Lower leg skin (tissue), 4 donors: ENCODE measurements at regions not wholly inside any gene's neighbourhood (a gene's known extent, or its start where the extent isn't known, plus 50 kb on each side); places are given as distances from the start of the nearest gene placed in this dataset.
"Not testable (repeated sequence)": the region's sequence is repeated elsewhere in the genome, so short reads cannot be mapped to it uniquely, and the experiment has no call there.

ENCODE experiments used
- DNase-seq, 2 donors: peaks; one replicate each; pipeline ENCODE4 v3.0.0-alpha.2; 2019; ENCODE audit warnings: low spot score in 2 of 2
- H3K4me3 ChIP-seq: fragments of 200-600 bp; sonication (generic); 2 replicates; pipeline ENCODE4 v1.5.1; 2017; ENCODE audit warnings: mild to moderate bottlenecking, low read depth; ENCODE audit not compliant: poor library complexity, severe bottlenecking
- POLR2A ChIP-seq, 2 donors: fragments of 450-650 bp; IDR thresholded peaks; one replicate each; pipeline ENCODE4 v1.6.1; 2016 to 2017; ENCODE audit warnings: antibody characterized with exemption in 2 of 2, mild to moderate bottlenecking in 1 of 2, moderate library complexity in 1 of 2
- WGBS, 2 donors: methylation state at CpG; one replicate each; pipeline ENCODE4 v1.1.5; 2018; 5-methylcytosine and 5-hydroxymethylcytosine counted together
- intact Hi-C: fragments of 100-400 bp; cut with DNase I; formaldehyde crosslinking; loops from one replicate; pipeline ENCODE4 v1.15.0; 2023; ENCODE audit warnings: low total_unique reads
- TF ChIP-seq, protein P1 (sequence below), 3 donors: fragments of 450-650 bp; IDR thresholded peaks; one replicate each; pipeline ENCODE4 v1.5.1; 2016; ENCODE audit warnings: antibody characterized with exemption in 3 of 3, mild to moderate bottlenecking in 3 of 3, moderate library complexity in 2 of 3

DNA sequence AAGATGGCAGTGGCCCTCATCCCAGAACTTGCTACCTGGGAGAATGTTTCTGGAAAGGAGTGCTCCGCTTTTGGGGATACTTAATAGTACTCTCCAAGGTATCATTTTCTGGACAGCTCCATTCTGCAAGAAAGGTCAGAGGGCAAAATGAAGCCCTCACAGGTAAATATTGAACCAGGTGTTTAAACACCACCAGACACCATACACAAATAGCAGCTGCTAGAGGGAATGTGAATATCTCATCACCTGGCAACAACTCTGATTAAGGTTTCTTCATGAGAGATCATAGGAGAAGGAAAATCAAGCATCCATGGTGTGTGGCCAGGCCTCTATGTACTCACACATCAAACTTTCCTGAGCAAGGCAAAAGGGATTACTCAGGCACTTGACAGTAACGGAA, 226.1 kb upstream of the FAT3 start:
- WGBS, 2 donors, result 91 to 95% methylated on average over 2 of the region's 2 CpGs
- TF ChIP-seq, protein P1, sequence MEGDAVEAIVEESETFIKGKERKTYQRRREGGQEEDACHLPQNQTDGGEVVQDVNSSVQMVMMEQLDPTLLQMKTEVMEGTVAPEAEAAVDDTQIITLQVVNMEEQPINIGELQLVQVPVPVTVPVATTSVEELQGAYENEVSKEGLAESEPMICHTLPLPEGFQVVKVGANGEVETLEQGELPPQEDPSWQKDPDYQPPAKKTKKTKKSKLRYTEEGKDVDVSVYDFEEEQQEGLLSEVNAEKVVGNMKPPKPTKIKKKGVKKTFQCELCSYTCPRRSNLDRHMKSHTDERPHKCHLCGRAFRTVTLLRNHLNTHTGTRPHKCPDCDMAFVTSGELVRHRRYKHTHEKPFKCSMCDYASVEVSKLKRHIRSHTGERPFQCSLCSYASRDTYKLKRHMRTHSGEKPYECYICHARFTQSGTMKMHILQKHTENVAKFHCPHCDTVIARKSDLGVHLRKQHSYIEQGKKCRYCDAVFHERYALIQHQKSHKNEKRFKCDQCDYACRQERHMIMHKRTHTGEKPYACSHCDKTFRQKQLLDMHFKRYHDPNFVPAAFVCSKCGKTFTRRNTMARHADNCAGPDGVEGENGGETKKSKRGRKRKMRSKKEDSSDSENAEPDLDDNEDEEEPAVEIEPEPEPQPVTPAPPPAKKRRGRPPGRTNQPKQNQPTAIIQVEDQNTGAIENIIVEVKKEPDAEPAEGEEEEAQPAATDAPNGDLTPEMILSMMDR (IDR thresholded peaks at IDR 0.05), result no peak
- no peak for TF ChIP-seq POLR2A (IDR thresholded peaks at IDR 0.05)
- H3K4me3 ChIP-seq, result no peak overlapping the region
- intact Hi-C loops, result no loop called here
- DNase-seq, result no peak

DNA sequence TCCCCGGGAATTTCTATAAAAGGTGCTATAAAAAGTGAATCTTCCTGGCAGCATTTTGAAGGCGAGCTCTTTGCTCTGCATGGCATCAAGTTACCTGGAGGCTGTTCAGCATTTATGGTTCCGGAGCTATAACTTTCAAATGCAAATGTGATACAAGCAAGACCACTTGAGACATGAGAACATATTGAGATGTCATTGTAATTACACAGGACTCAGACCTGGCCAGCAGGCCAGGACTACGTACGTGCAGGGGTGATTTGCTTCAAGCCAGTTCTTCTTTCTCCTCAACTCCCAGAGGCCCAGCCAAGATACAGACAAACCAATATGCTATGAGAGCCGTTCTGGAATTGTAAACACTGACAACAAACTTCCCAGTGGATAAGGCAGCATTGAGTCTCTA, 227.4 kb upstream of the FAT3 start:
- no peak for TF ChIP-seq POLR2A (IDR thresholded peaks at IDR 0.05)
- TF ChIP-seq, protein P1 (IDR thresholded peaks at IDR 0.05), result no peak
- DNase-seq, result no peak
- H3K4me3 ChIP-seq, result no peak overlapping the region
- intact Hi-C loops, result no loop called here
- 62 to 63% methylated on average over 6 of the region's 6 CpGs for WGBS, 2 donors

DNA sequence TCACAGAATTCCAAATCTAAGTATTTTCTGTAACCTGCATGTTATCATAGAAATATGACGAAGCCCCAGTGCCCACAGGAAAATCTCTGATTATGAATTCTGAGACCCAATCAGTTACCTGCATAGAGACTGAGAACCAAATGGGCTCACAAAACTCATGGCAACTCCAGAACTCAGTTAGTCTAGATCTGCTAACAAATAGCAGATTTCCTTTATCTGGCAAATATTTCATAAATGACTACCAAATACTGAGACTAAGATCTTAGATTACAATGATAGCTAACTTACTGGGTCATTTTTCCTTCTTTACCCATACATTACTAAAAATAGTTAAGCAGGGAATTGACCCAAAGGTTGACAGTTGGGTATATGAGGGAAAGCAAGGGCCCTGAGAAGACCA, 228.1 kb upstream of the FAT3 start:
- TF ChIP-seq, protein P1 (IDR thresholded peaks at IDR 0.05), result no peak
- TF ChIP-seq POLR2A (IDR thresholded peaks at IDR 0.05), result no peak
- no peak overlapping the region for H3K4me3 ChIP-seq
- WGBS, 2 donors, result 86 to 100% methylated on average over 1 of the region's 1 CpG
- intact Hi-C loops, result no loop called here
- no peak for DNase-seq

GRCh38 chr11:91988443-91988842, 236.2 kb upstream of the FAT3 start:
- H3K4me3 ChIP-seq, DNase-seq, intact Hi-C loops: not testable (repeated sequence)

GRCh38 chr11:91986218-91986617, 238.4 kb upstream of the FAT3 start:
- intact Hi-C loops, result no loop called here
- TF ChIP-seq, protein P1 (IDR thresholded peaks at IDR 0.05), result no peak
- TF ChIP-seq POLR2A (IDR thresholded peaks at IDR 0.05), result no peak
- no peak overlapping the region for H3K4me3 ChIP-seq
- DNase-seq, result no peak

GRCh38 chr11:91984033-91984584, 240.5 kb upstream of the FAT3 start:
- no peak overlapping the region for H3K4me3 ChIP-seq
- TF ChIP-seq POLR2A (IDR thresholded peaks at IDR 0.05), result no peak
- TF ChIP-seq, protein P1 (IDR thresholded peaks at IDR 0.05), result no peak
- no peak for DNase-seq
- WGBS, 2 donors, result 81 to 85% methylated on average over 5 of the region's 5 CpGs
- intact Hi-C loops, result no loop called here
